Esophagus muscularis mucosa (tissue), 4 donors: ENCODE measurements at regions not wholly inside any gene's neighbourhood (a gene's known extent, or its start where the extent isn't known, plus 50 kb on each side); places are given as distances from the start of the nearest gene placed in this dataset.

Experiments
- CTCF ChIP-seq, 3 experiments: fragments of 200-600 bp in 2 of 3; fragments of 450-650 bp in 1 of 3; sonication (generic) in 2 of 3; IDR thresholded peaks; one replicate each; pipeline ENCODE4 v1.5.1; 2017 to 2019; ENCODE audit warnings: antibody characterized with exemption in 3 of 3, mild to moderate bottlenecking in 2 of 3, moderate library complexity in 1 of 3
- EP300 ChIP-seq: sonication (generic); formaldehyde crosslinking; IDR thresholded peaks from one replicate; pipeline ENCODE4 v1.6.1; 2017; ENCODE audit warnings: antibody characterized with exemption
- POLR2A ChIP-seq: fragments of 450-650 bp; IDR thresholded peaks from one replicate; pipeline ENCODE4 v1.6.1; 2017; ENCODE audit warnings: antibody characterized with exemption, moderate library complexity, mild to moderate bottlenecking, low read depth

DNA sequence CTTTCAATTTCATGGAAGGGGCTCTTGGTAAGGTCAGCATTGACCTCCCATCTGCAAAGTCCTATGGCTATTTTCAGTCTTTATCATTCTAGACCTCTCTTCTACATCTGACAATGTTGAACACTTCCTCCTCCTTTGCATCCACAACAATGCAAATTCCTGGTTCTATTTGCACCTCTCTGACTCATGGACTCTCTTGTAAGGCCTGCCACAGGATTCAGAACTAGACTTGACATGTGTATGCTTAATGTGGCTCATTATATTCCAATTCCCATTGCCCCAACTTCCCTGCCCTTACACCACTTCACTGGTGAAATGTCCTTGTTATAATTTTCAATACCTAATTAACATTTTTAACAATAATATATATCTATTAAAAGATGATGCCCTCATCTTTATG lies 314.3 kb upstream of the FGF13 start:
- no peak for TF ChIP-seq CTCF (IDR thresholded peaks at IDR 0.05)
- no peak for TF ChIP-seq POLR2A
- no peak for TF ChIP-seq EP300
